GM18517 (cell line): ENCODE measurements at regions not wholly inside any gene's neighbourhood (a gene's known extent, or its start where the extent isn't known, plus 50 kb on each side); places are given as distances from the start of the nearest gene placed in this dataset.
"Not testable (repeated sequence)": the region's sequence is repeated elsewhere in the genome, so short reads cannot be mapped to it uniquely, and the experiment has no call there.

Experiments
- ATAC-seq: cut with Tn5 transposase; IDR thresholded peaks from one replicate; pipeline ENCODE4 v1.9.1; 2021; ENCODE audit warnings: mild to moderate bottlenecking, moderate library complexity; ENCODE audit not compliant: unreplicated experiment

DNA sequence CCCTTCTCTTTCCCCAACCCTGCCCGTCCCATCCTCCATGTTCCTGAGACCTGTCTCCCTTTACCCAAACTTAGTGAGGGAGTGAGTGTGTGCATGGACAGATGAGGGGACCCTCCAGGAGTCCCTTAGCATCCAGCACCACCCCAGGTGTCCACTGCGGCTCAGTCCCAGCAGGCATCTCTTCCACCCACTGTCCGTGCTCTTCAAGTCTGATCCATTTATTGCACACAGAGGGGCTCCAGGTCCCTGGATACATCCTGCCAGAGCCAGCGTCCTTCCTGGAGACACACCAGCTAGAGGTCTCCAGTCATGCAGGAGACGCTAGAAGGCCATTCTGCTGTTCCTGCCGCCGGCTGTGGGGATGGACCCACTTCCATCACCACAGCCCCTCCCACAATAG lies 239.2 kb downstream of the ADGRD1 start:
- ATAC-seq: no peak

DNA sequence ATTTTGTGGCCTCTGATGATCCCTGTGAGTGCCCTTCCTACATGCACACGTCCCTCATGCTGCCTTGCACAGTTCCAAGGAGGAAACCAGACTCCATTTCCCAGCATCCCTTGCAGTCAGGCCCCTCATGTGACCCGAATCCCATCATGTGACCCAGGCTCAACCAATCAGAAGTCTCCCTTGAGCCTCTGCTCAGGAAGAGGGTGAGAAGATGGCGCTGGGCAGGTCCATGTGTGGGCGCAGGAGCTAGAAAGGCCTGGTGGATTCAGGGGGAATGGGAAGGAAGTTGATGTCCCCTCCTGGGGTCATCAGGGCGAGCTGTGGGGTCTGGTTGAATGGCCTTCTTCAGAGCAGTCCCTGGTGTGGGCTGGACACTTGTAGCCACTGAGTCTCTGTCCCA lies 240.5 kb downstream of the ADGRD1 start:
- ATAC-seq: no peak

DNA sequence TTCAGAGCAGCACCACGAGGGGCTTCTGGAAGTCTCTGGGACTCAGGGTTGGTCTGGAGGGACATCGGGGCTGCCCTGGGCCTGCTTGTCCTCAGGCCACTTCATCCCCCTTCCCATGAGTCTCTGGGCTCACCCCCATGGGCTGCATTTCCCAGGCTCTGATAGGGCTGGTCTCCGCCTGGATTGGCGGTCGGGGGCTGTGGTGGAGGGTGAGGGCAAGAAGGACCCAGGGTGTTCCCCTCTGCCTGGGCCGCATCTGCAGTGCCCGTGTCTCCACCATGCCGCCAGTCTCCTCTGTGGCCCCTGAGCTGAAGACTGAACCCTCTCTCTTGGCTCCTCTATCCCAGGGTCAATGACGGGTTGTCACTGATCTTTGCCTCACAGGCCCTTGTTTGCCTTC lies 242.1 kb downstream of the ADGRD1 start:
- ATAC-seq: no peak

DNA sequence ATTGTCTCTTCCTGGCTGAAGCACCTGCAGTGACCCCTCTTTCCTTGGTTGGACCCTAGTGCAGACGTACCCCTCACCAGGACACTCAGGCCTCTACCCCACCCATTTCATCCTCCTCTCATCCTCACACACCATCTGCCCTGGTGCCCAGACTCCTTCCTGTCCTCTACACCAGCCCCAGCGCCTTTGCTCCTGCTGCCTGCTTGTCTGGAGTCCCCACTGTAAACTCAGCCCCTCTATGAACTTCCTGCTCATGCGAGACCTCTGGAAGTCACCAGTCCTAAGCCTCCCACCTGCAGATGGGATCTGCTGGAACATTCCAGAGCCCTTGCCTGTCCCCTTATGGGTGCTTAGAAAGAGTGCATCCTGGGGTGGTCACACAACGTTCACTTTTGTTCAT lies 242.5 kb downstream of the ADGRD1 start:
- ATAC-seq: no peak

DNA sequence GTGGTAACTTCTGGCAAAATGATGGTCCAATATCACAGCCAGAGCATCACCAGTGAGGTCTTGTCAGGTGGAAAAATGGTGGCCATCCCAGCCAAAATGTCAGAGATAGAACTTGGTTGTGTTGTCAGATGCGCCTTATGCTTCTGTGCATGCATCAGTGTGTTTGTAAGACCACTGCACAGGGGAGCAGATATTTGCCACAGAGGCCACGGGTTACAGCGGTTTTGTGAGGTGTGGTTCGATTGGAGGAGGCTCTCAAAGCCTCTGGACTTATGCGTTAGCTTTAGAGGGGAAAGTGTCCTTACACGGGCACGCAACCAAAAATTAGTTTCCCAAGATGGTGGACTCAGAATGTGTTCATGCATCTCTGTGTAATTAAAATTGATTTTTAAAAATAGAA lies 243.8 kb downstream of the ADGRD1 start:
- no peak for ATAC-seq

DNA sequence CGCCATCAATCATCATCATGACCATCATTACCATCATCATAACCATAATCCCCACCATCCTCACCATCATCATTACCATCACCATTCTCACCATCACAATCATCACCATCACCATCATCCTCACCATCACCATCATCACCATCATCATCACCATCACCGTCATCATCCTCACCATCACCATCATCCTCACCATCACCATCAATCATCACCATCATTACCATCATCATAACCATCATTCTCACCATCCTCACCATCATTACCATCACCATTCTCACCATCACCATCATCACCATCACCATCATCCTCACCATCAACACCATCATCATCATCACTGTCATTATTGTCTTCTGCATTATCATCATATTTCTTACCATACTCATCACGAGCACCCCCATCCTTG lies 245.5 kb downstream of the ADGRD1 start:
- no peak for ATAC-seq

DNA sequence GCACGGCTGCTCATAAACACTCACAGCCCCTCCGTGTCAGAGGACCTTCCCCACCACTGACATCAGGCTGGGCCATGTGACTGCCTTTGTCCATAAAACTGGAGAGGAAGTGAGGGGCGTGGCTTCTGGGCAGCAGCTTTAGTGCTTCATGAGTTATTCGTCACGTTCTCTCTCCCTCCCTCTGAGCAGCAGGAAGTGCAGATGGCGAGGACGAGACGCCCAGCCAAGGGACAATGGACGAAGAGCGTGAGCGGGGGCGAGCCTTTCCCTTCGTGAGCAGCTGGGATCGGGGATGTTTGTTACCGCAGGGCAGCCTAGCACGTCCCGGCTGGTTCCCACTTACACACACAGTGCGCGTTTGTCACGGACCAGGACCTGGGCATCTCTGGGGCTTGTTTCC lies 248.2 kb downstream of the ADGRD1 start:
- ATAC-seq: not testable (repeated sequence)

DNA sequence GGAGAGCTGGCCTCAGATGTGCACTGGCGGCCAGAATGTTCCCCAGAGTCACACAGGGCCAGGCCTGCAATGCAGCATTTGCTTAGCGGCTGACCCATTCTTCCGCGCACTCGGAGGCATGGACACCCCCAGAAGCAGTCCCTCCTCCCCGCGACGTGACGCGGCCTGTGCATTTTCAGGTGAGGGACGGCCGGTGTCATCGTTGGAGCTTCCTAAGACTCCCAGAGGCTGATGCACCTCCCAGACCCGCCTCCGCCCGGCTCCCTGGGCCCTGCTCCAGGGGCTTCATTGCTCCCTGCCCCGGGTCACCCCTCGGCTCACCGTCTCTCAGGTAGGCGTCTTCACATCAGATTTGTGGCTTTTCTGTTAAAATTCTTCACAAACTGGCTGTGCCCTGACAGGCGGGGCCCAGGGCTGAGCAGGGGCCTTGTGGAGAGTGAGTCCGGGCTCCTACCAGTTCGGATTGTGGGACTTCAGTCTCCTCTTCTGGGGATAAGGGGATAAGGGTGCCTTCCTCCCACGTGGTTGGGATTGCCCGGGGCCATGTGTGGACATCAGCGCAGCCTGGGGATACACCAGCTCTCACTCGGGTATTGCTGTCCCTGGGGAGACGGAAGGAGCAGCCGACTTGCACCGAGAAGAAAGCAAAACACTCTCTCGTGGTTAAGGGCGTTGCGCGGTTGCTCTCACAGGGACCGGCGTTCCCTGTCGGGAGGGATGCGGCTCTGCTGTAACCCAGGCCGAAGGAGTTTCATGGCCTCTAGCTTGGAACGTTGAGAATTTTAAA lies 249.1 kb downstream of the ADGRD1 start:
- ATAC-seq: no peak

DNA sequence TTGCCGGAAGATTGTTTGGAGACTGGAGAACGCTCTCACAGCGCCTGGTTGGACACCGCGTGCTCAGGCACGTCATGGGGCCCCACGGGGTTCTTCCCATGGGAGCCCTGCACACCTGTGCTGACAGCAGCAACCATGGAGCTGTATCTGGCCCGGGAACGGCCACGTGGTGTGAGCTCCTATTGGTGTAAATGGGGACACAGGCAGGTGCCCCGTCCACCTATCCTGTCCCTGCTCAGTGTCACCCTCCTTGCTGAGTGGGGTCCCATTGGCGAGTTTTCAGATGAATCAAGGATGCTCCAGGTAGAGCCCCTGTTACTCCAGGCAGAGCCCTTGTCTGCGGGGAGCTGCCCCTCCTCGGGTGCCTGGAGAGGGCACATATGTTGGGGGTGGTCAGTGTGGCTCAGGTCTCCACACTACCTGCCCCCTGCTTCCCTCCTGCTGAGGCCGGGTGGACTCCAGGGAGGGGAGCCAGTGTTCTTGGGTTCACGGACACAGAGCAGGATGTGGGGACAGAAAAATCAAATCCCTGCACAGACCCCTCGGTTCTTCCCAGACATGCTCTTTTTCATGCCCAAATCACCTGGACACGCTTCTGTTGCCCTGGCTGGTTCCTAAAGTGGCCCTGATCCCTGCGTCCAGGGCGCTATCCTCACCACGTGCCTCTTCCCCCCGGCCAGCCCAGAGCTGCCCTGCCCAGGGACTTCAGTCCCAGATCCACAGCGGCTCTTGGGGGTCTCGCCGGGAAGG lies 250.1 kb downstream of the ADGRD1 start:
- no peak for ATAC-seq

DNA sequence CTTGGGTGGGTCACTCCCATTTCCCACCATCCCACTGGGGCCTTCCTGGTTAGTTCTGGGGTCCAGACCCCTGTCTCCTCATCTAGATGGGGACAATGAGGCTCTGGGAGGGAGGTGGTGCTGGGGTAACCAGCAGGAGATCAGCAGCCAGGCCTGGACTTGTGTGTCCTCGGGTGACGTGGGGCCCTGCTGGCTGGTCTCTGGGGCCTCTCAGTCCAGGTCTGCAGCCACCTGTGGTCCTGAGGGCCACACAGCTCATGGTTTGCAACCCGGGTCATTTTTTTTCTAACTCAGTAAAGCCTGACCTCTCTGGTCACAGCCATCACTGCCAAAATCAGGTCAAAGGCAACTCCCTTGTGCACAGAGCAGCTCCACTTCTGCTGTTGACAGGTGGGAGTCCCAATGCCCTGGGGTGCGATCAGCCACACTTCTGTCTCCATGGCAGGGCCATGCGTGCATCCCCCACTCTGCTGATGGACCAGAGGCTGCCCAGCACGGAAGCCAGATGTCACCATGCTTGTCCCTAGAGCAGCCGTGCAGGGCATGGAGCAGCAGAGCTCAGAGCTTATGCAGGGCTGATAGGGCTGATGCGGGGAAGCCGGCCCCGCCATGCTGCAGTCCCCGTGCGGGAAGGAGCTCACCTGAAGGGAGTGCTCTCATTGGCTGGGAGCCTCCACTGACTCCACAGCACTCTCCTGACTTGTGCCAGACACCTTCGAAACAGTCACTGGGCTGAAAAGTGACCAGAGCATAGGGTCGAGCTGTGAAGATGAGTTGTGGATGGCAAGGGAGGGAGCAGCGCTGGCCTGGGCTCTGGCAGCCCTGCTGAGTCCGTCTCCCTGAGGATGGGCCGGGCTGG lies 250.9 kb downstream of the ADGRD1 start:
- no peak for ATAC-seq

DNA sequence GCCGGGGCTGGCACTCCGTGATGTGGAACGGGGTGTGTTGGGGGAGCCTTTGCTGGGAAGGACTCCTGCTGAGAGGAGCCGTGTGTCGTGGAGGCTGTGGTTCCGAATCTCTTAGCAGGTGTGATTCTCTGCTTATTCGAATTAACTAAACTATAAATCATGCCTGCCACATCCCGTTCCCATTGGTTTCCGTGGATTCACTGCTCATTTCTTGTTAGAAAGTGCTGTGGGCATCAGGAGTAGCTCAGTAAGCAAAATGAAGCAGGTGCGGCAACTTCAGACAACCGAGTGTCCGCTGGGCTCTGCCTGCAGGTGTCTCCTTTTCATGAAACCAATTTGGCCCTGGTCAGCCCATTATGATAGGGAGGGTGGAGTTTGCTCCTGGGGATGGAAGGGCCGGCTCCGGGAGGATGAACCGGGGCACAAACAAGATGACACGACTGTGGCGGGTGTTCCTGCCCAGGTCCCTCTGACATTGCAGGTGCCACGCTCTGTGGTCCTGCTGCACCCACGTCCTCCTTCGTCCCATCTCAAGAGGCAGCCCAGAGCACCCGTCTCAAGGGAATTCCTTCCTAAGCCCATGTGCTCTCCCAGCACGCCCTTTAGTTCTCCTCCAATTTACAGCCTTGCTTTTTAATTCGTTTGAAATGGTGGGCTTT lies 251.7 kb downstream of the ADGRD1 start:
- not testable (repeated sequence) for ATAC-seq

DNA sequence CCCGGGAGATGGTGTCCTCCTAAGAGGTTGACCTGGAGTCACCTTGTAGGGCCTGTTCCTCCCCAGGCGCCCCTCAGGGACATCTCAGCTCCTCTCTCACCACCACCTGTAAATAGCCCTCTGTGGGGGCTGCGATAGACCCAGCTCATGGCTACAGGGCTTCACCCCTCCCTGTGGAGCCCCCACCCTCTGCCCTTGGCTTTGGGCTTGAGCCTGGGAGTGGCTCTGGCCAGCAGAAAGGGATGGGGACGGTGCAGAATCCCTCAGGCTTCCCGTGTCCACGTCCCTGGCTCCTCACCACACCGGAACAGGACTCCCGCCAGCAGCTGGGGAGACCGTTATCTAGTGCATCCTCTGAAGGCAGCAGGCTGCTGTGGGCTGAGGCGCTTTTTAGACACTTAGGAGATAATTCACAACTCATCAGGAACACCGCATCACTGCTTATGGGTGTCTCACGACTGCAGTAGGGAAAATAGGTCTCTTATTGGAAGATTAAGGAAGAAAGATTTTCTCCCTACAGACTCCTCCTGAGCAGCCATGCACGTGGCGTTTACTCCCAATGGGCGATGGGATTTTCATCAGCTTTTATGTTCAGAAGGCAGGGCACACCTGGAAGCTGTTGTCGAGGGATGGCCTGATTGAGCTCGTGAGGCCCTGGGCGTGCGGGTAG lies 253.1 kb downstream of the ADGRD1 start:
- not testable (repeated sequence) for ATAC-seq

DNA sequence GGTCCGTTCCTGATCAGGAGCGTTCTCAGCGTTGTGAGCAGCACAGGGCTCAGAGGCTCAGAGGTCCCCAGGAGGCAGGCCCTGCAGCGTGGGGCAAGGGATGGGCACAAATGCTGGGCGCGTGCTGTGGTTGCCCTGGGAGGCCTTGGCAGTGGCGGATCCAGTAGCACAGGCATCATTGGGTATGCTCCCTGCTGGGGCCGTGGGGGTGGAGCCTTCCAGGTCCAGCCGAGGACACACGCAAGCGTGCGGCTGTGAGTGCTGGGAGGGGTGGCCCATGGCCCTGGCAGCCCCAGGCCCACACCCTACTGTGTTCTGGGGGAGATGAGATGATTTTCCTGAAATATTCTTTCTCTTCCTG lies 253.6 kb downstream of the ADGRD1 start:
- ATAC-seq: not testable (repeated sequence)

DNA sequence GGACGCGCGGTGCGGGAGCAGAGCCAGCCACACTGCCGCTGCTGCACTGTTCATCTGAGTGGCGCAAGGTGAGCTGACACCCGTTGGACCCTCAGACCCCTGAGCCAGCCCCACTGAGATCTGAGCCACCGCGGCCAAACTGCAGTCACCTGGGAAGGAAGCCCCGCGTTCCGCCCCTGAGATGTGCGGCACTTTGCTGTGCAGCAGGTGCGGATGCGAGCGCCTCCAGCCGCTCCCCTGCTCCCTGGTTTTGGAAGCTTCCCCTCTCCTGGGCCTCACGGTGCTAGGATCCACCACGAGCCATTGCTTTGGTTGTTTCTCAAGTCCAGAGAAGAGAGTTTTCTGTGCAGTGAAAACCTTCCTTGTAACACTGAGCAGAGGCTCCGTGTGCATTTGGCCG lies 254.1 kb downstream of the ADGRD1 start:
- not testable (repeated sequence) for ATAC-seq

DNA sequence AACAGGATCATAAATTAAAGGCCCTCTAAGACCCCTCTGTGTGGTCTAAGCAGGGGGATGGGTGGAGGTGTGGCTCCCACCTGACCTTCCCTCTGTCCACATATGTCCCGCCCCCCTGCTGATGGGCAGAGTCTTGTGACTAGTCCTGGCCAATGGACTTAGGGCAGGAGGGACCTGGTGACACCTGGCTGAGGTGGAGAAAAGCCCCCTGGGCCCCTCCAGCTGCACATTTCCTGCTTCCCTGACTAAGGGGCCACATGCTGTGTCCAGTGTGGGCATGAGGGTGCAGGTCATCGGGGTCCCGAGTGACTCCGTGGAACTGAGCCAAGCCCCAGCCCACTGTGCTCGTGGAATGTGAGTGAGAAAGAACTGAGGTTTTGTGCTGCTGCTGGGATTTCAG lies 254.7 kb downstream of the ADGRD1 start:
- ATAC-seq: no peak

DNA sequence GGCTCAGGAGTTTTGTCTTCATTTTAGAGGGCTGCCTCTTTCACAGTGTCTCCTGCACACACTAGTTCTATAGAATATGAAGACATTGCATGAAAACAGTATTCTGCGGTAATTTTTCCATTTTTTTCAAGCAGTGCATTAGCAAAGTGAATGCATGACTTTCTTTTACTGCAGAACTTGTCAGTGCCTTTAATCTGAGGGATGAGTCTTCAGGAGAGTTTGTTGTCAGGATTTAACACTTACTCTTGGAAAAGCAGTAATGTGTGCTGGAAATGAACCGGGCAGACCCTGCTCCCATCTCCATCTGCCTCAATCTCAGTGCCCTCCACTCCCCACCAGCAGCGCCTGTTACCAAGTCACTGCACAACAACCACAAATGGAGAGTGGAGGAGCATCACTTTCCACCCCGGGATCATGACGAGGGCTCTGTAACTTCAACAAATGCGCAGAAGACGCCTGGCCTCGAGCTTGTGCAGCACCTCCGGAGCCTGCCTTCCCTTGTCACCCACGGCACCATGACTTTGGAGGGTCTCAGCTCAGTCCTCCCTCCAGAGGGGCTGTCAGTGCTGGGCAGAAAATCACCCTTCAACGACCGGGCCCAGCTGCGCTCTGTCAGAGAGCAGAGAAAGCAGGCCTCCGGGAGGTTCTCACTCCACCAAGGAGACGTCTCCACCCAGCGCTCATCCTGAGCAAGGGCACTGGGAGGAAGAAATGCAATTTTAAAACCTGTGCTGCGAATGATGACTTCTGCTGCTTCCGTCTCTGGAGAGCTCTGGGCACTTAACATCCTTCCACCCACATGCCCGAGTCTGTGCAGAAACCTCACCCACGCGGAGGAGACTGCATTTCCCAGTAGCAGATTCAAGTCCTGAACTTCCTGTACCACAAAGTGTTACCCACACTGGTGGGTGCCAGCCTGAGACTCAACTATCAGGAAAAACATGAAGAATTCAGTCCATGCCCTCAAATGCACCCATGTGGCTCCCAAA lies 255.7 kb downstream of the ADGRD1 start:
- ATAC-seq: no peak

DNA sequence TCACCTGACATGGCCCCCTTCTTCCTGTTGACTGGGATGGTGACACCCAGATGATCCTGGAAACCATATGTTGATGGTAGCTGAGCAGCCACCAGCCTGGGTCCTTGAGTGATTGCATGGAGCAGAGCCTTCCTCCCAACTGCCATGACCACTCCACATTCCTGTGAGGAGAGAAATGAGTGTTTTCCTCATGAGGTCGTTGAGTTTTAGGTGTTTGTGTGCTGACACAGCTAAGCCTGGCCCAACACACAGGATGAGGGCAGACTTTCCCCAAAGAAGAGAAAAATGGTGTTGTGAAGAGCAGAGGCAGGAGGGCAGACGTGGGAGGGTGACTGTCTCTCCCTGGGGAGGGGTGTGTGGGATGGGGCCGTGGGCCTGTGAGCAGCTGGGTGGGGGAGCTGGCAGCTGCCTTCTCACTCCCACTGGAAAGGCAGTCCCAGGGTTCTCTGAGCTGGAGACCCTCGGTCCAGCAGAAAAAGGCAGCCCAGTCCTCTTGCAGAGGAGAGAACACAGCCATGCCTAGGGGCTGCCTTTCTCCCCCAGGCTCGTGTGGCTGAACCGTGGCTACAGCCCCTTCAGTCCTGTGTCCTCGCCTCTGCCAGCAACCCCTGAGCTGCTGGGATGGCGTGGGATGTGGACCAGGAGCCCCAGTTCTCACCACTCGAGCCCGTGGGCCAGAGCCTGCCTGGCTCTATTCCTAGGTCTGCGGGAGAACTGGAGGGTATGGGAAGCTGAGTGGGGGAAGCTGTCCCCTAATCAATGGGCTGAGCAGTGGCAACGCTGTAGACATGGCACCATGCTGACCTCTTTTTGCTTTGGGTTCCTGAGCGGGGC lies 257.0 kb downstream of the ADGRD1 start:
- ATAC-seq: no peak

DNA sequence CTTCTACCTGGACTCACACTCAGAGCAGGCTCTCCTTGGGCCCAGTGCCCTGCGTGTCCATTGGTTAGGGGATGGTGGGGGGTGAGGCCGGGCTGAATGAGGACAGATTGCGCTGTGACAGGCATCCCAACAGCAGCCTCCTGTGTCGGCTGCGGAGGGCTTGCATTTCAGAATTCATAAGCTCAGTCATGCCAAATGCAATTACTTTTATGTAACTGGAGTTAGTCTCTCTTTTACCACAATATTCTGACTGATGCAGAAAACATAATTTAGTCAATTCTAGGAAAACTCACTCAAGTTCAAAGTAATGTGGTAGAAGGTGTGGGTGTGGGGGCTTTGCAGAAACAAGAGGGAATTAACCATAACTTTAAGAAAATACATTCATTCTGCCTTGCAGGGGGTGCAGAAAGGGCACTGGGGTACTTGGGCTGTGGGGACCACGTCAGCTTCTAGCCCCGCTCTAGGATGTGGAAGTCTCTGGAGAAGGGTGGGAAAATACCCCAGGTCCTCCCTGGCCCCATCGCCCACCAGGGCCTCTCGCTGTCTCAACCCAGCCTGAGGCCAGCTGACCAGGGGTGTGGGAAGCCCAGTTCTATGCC lies 257.7 kb downstream of the ADGRD1 start:
- no peak for ATAC-seq
